Activated naive CD4-positive, alpha-beta T cell treated with anti-CD3 and anti-CD28 coated beads, Interleukin-2, amount 50 U/mL, for 24 hours (primary cell): ENCODE measurements at regions not wholly inside any gene's neighbourhood (a gene's known extent, or its start where the extent isn't known, plus 50 kb on each side); places are given as distances from the start of the nearest gene placed in this dataset.

Source experiments
- H3K27ac Mint-ChIP-seq: one replicate; pipeline ENCODE4 v1.8.0; 2021; ENCODE audit warnings: mild to moderate bottlenecking, mixed read lengths
- H3K27me3 Mint-ChIP-seq: one replicate; pipeline ENCODE4 v1.8.0; 2021; ENCODE audit warnings: mixed read lengths
- H3K36me3 Mint-ChIP-seq: one replicate; pipeline ENCODE4 v1.8.0; 2021; ENCODE audit warnings: mixed read lengths
- H3K4me1 Mint-ChIP-seq: one replicate; pipeline ENCODE4 v1.8.0; 2021; ENCODE audit warnings: mixed read lengths
- H3K4me3 Mint-ChIP-seq: one replicate; pipeline ENCODE4 v1.8.0; 2021; ENCODE audit warnings: mild to moderate bottlenecking, mixed read lengths
- H3K9me3 Mint-ChIP-seq: one replicate; pipeline ENCODE4 v1.8.0; 2021; ENCODE audit warnings: mixed read lengths

DNA sequence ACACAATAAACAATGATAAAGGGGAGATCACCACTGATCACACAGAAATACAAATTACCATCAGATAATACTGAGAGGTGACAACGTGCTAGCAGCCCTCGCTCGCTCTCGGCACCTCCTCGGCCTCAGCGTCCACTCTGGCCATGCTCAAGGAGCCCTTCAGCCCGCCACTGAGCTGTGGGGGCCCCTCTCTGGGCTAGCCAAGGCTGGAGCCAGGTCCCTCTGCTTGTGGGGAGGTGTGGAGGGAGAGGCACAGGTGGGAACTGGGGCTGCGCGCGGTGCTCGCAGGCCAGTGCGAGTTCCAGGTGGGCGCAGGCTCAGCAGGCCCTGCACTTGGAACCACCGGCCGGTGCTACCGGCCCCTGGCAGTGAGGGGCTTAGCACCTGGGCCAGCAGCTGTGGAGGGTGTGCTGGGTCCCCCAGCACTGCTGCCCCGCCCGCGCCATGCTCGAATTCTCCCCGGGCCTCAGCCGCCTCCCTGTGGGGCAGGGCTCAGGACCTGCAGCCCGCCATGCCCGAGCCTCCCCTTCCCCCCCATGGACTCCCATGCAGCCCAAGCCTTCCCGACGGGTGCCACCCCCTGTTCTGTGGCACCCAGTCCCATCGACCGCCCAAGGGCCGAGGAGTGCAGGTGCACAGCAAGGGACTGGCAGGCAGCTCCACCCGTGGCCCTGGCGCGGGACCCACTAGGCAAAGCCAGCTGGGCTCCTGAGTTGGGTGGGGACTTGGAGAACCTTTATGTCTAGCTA is 340.0 kb upstream of the GULP1 start:
- Mint-ChIP-seq H3K4me3 (no peak overlapping the region), H3K9me3 (peaks cover 7% of the 10 kb centered on the region), H3K27ac (no peak overlapping the region), H3K27me3 (no peaks in the 10 kb centered on the region), H3K4me1 (no peaks in the 10 kb centered on the region), H3K36me3 (peaks cover 1% of the 10 kb centered on the region)

DNA sequence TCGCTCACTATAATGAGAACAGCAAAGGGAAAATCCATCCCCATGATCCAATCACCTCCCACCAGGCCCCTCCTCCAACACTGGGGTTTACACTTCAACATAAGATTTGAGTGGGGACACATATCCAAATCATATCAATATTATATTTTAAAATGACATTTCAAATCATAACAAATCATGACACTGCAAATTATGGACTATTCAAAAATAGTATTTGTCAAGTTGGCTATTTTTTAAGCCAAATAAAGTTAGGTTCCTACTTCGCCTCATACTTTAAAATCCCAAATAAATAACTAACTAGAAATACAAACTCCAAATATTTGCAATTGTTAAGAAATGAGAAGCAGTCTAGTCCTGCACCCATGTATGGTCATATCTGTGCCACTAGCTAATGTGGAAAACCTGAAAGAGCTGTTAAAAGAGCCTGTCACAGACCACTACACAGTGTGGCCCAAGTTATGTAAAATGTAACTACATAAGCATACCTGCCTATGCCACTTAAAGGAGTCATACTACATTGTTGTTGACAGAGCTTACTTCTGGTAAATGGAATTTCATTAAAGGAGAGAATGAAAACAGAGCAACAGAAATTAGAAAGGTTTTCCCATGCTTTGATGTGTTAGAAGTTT is 334.7 kb upstream of the GULP1 start:
- Mint-ChIP-seq H3K4me1 (no peaks in the 10 kb centered on the region), H3K9me3 (no peaks in the 10 kb centered on the region), H3K36me3 (no peaks in the 10 kb centered on the region), H3K27me3 (no peaks in the 10 kb centered on the region), H3K27ac (no peak overlapping the region), H3K4me3 (no peak overlapping the region)

DNA sequence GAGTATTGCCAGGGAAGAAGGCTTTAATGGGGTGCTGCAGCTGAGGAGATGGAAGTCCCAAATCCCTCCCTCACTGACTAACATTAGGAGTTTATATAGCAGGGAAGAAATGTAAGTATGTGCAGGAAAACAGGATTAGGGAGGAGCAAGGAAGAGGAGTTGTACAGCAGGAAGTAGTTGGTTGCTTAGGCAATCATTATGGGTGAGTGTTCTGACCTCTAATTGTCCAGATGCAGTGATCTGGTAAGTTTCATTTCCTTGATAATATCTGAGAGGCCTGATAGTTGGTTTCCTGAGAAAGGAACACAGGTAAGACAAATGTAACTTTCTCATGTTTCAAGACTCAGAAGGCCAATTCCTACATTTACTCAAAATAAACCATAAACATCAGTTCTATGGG is 331.9 kb upstream of the GULP1 start:
- Mint-ChIP-seq H3K36me3 (no peaks in the 10 kb centered on the region), H3K4me1 (no peaks in the 10 kb centered on the region), H3K27ac (no peak overlapping the region), H3K9me3 (no peaks in the 10 kb centered on the region), H3K27me3 (no peaks in the 10 kb centered on the region), H3K4me3 (no peak overlapping the region)

DNA sequence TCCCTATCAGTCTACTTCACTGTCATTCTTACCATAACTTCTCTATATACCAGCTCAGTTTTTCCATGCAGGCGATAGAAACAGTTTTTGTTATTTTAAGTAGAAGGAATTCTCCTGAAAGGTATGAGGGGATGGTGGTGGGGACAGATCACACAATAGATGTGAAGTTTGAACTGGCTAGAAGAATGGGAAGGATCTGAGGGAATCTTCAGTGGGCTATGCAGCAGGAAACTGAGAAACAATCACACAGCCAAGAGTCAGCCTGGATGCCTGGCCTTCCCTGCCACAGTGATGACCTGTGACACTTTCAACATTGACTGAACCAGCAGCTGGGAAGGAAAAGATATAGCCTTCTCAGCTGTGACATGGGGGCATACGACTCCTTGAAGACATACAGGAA is 329.1 kb upstream of the GULP1 start:
- Mint-ChIP-seq H3K27ac (no peak overlapping the region), H3K36me3 (no peaks in the 10 kb centered on the region), H3K27me3 (no peaks in the 10 kb centered on the region), H3K4me1 (no peaks in the 10 kb centered on the region), H3K9me3 (no peaks in the 10 kb centered on the region), H3K4me3 (no peak overlapping the region)

DNA sequence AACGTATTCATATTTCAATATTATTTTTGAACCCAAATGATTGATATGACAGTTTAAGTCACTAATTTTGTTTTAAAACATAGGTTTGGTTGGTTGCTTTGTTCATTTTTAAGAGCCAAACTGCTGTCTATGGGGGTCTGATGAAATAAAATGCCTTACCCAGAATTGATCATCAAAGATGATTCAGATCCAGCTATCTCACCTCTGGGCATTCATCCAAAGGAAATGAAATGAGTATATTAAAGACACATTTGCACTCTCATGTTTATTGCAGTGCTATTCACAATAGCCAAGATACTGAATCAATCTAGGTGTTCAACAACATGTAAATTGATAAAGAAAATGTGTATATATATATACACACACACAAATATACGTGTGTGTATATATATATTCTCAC is 326.9 kb upstream of the GULP1 start:
- Mint-ChIP-seq H3K27ac (no peak overlapping the region), H3K4me3 (no peak overlapping the region), H3K4me1 (no peaks in the 10 kb centered on the region), H3K9me3 (no peaks in the 10 kb centered on the region), H3K36me3 (no peaks in the 10 kb centered on the region), H3K27me3 (no peaks in the 10 kb centered on the region)

DNA sequence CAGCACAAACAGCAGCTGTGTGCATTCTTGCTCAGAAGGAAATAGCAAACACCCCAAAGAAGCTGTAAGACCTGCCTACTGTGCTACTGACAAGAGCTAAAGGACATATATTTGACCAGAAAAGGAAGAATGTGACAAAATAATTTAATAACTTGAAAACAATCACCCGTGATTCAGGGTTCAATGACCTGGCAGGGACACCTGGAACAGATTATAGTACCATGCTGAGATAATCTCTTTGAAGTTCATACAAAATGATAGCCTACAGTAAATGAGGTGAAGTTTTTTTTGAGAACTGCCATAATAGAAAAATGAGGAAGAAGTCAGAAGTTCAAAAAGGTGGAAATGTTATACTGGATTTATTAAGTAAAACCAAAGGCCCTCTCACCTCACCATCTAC is 324.8 kb upstream of the GULP1 start:
- H3K27ac Mint-ChIP-seq, result no peak overlapping the region
- no peak overlapping the region for H3K4me3 Mint-ChIP-seq
- H3K36me3 Mint-ChIP-seq, result no peaks in the 10 kb centered on the region
- H3K4me1 Mint-ChIP-seq, result no peaks in the 10 kb centered on the region
- no peaks in the 10 kb centered on the region for H3K27me3 Mint-ChIP-seq
- no peaks in the 10 kb centered on the region for H3K9me3 Mint-ChIP-seq

DNA sequence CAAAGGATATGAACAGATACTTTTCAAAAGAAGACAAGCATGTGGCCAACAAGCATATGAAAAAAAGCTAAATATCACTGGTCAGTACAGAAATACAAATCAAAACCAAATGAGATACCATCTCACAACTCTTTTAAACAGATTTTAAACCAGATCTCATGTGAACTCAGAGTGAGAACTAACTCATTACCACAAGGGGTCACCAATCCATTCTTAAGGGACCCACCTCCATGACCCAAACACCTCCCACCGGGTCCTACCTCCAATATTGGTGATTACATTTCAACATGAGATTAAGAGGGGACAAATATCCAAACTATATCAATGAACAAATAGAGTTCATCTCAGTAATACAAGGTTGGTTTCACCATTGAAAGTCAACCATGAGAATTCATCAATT is 319.8 kb upstream of the GULP1 start:
- H3K27me3 Mint-ChIP-seq, result no peaks in the 10 kb centered on the region
- H3K4me3 Mint-ChIP-seq, result no peak overlapping the region
- H3K36me3 Mint-ChIP-seq, result no peaks in the 10 kb centered on the region
- H3K4me1 Mint-ChIP-seq, result no peaks in the 10 kb centered on the region
- H3K27ac Mint-ChIP-seq, result no peak overlapping the region
- H3K9me3 Mint-ChIP-seq, result no peaks in the 10 kb centered on the region

DNA sequence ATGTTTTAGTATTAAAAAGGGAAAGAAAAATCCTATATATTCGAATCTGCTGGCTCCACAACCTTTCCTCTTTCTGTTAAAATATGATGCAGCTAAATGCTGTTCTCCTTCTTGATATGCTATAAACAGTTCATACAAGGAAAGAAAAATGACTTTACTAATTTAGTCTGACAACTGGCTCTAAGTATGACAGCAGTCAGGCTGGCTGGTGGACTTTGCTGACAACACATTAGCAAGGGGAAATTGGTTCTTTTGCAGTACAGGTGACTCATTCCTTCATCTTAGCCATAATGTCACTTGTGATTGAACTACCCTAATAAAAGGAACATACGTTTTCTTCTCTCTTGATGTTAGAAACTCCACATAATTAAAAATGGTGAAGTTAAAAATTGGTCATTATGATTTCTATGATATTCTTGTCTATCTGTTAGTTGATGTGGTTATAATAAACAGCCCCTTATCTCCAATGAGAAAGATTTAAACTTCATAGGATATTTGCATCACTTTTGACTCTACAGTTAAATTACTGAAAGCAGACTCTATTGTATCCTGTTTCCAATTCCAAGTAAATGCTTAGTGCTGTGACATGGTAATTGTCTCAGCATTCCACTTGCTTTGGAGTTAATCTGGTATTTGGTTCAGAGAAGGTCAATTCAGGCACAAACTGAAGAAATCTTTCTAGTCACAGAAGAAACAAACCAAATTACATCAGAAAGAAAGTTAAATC is 315.3 kb upstream of the GULP1 start:
- Mint-ChIP-seq H3K9me3 (no peaks in the 10 kb centered on the region), H3K27ac (no peak overlapping the region), H3K4me3 (no peak overlapping the region), H3K27me3 (no peaks in the 10 kb centered on the region), H3K4me1 (no peaks in the 10 kb centered on the region), H3K36me3 (no peaks in the 10 kb centered on the region)

DNA sequence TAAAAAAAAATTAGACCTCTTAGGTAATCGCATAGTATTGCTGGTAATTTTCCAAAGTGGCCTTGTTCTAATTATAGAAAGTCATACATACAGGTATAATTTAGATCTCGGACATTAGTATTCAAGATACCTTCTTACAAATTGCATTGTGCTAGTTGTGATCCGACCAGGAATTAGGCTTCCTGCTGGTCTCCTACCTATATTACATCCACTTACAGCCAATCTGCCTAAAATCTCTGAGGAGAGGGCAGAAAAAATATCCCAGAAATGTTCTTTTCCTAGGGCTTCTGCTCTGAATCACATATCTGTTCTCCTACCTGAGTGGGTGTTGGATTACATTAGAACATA is 314.7 kb upstream of the GULP1 start:
- H3K9me3 Mint-ChIP-seq, result no peaks in the 10 kb centered on the region
- H3K27me3 Mint-ChIP-seq, result no peaks in the 10 kb centered on the region
- no peak overlapping the region for H3K4me3 Mint-ChIP-seq
- H3K36me3 Mint-ChIP-seq, result no peaks in the 10 kb centered on the region
- no peak overlapping the region for H3K27ac Mint-ChIP-seq
- no peaks in the 10 kb centered on the region for H3K4me1 Mint-ChIP-seq

DNA sequence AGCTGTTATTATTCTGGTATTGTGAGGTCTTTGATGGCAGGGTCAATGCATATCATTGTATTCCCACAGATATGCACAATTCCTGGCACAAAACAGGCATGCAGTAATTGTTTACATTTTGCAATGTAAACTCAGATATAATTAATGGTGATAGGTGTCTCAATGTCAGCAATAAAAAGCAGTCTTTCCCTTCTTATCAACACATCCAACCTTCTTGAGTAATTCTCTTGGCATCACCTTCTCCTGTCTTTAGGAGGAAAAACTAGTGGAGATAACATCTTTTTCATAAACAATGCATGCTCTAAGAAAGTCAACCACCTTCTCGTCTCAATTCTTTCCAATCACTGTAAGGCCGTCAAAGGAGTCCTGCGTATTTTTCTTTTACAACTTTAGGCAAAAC is 313.3 kb upstream of the GULP1 start:
- no peaks in the 10 kb centered on the region for H3K27me3 Mint-ChIP-seq
- no peaks in the 10 kb centered on the region for H3K36me3 Mint-ChIP-seq
- no peak overlapping the region for H3K4me3 Mint-ChIP-seq
- H3K9me3 Mint-ChIP-seq, result no peaks in the 10 kb centered on the region
- no peaks in the 10 kb centered on the region for H3K4me1 Mint-ChIP-seq
- H3K27ac Mint-ChIP-seq, result no peak overlapping the region

DNA sequence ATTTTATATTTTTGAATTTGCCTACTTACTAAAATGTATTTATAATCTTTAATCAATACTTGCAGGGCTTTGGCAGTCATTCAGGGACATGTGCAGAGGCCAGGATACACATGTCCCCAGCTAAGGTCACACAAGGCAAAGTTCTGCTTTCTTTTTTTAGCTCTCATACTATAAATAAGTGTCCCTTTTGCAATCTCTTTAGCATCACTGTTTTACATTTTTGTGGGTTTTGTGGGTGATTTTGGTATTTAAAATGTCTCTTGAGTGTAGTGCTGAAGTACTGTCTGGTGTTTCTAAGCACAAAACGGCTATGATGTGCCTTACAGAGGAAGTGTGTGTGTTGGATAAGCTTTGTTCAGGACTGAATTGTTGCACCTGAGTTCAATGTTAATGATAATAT is 309.0 kb upstream of the GULP1 start:
- H3K9me3 Mint-ChIP-seq, result no peaks in the 10 kb centered on the region
- no peak overlapping the region for H3K27ac Mint-ChIP-seq
- no peaks in the 10 kb centered on the region for H3K4me1 Mint-ChIP-seq
- H3K4me3 Mint-ChIP-seq, result no peak overlapping the region
- H3K27me3 Mint-ChIP-seq, result no peaks in the 10 kb centered on the region
- no peaks in the 10 kb centered on the region for H3K36me3 Mint-ChIP-seq

DNA sequence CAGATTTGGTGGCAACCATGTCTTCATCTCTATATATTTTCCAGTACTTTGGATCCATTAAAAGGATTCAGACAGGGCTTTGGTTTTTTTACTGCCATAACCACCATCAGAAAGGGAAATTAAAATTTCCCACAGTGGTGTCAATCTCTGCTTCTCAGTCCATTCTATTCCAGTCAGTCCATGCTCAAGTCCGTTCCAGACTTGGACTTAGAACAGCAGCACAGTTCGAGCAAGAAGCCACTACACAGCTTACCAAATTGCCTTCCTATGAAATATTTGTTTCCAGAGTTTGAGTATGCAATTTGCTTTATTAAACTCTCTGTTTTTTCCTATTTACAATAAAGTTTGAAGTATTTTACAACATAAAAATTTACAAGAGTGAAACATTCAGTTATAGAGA is 306.5 kb upstream of the GULP1 start:
- Mint-ChIP-seq H3K36me3 (no peaks in the 10 kb centered on the region), H3K4me3 (no peak overlapping the region), H3K27me3 (peaks cover 2% of the 10 kb centered on the region), H3K27ac (no peak overlapping the region), H3K4me1 (peaks cover 6% of the 10 kb centered on the region), H3K9me3 (no peaks in the 10 kb centered on the region)

DNA sequence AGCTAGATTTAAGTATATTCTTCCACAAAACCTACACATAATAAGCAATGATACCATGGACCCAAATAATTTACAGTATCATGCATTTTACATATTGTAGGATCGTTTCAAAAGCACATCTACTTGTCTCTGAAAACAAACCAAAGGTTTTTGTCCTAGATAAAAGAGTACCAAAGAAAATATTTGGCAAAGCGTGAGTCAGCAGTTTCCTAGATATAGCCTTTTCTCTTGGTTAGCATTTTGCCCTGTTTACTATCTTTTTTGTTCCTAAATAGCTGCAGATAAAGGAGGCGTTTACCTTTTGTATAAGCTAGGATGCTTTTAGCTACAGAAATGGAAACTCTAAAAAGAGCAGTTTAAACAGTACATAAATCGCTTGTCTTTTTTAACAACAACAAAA is 305.8 kb upstream of the GULP1 start:
- H3K4me3 Mint-ChIP-seq, result no peak overlapping the region
- H3K9me3 Mint-ChIP-seq, result no peaks in the 10 kb centered on the region
- peaks cover 2% of the 10 kb centered on the region for H3K27me3 Mint-ChIP-seq
- H3K36me3 Mint-ChIP-seq, result no peaks in the 10 kb centered on the region
- H3K27ac Mint-ChIP-seq, result no peak overlapping the region
- H3K4me1 Mint-ChIP-seq, result peaks cover 8% of the 10 kb centered on the region

DNA sequence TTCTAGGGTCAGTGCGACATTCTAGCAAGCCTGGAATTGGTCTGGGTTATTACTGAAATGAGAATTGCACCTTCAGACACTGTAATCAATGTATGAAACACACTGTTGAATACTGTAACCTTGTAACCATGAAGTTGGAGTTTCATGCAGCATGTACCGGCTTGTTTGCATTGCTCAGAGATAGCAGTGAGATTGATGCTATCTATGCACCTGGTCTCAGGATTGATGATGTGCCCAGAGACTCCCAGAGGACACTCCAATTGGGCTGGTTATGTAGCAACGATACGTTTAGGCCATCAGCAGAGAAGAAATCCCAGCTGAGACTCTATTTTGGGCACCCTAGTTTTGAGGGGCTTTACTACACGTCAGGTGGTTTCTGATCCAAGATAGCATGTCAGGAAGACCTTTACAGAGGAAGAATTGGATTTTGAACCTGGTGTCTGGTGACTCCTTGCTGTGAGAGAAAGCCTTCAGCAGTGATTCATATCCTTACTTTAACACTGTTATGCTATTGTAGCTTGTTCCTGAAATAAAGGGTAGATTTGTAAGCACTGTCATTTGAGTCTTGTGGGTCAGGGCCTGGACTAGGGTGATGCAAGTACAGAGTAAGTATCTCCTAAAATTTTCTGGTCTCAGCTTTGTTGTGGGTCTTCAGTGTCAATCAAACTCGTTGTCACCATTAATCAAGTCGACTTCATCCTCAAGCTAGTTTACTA is 305.1 kb upstream of the GULP1 start:
- H3K4me1 Mint-ChIP-seq, result peaks cover 8% of the 10 kb centered on the region
- H3K9me3 Mint-ChIP-seq, result no peaks in the 10 kb centered on the region
- H3K4me3 Mint-ChIP-seq, result no peak overlapping the region

DNA sequence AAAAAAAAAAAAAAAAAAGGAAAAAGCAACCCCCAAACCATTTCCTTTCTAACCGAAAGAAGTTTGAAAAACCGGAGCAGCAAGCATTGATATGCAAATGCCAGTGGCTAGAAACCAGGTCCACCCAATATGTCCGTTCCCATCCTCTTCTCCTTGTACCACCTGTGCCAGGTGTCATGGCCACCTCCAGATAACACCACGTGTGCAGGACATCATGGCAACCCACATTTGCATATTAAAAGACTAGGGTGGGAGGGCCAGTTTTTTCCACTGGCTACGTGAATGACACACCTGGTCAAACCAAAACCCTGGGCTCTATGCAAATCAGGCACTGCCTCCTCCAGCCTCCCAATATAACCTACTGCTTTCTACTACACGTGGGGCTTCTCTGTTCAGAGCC is 303.3 kb upstream of the GULP1 start:
- Mint-ChIP-seq H3K9me3 (no peaks in the 10 kb centered on the region), H3K27me3 (peaks cover 3% of the 10 kb centered on the region), H3K4me1 (peaks cover 8% of the 10 kb centered on the region), H3K27ac (no peak overlapping the region), H3K36me3 (no peaks in the 10 kb centered on the region), H3K4me3 (no peak overlapping the region)

More for the DNA sequence above, 305.1 kb upstream of the GULP1 start:
- no peaks in the 10 kb centered on the region for H3K36me3 Mint-ChIP-seq
- H3K27ac Mint-ChIP-seq, result no peak overlapping the region
- H3K27me3 Mint-ChIP-seq, result peaks cover 2% of the 10 kb centered on the region
